ENCODE measurements at regions not wholly inside any gene's neighbourhood (a gene's known extent, or its start where the extent isn't known, plus 50 kb on each side); places are given as distances from the start of the nearest gene placed in this dataset.
"Not testable (repeated sequence)": the region's sequence is repeated elsewhere in the genome, so short reads cannot be mapped to it uniquely, and the experiment has no call there.

- no peak overlapping the region for H3K9ac ChIP-seq (ENCODE audit: low read depth, low read length, poor library complexity, severe bottlenecking)
- H3K9me3 ChIP-seq (ENCODE audit: insufficient read depth, low read depth, low read length) = no peaks in the 10 kb centered on the region
- H3K9me2 ChIP-seq (replicated peaks; ENCODE audit: low read depth, low read length) = no peaks in the 10 kb centered on the region
- H3K4me3 ChIP-seq (ENCODE audit: low read length, poor library complexity, severe bottlenecking) = no peak overlapping the region
- H3K4me2 ChIP-seq (ENCODE audit: low read depth, low read length, poor library complexity, severe bottlenecking) = no peak overlapping the region
- TF ChIP-seq EZH2phosphoT487 (IDR thresholded peaks at IDR 0.05; ENCODE audit: borderline replicate concordance) (no peak), CTCF (conservative IDR thresholded peaks at IDR 0.05; ENCODE audit: low read length) (no peak)
- H3K4me1 ChIP-seq (ENCODE audit: insufficient read depth, low read length, poor library complexity, severe bottlenecking) = no peaks in the 10 kb centered on the region
- no peaks in the 10 kb centered on the region for H3K36me3 ChIP-seq (ENCODE audit: insufficient read depth, low read length)
- no peaks in the 10 kb centered on the region for H3K27me3 ChIP-seq (ENCODE audit: insufficient read depth, low read length, poor library complexity, severe bottlenecking)
- H3K79me2 ChIP-seq (ENCODE audit: insufficient read depth, low read length) = no peaks in the 10 kb centered on the region
- no peak overlapping the region for H2AFZ ChIP-seq (ENCODE audit: low read length)
- no peaks in the 10 kb centered on the region for H3F3A ChIP-seq (ENCODE audit: low read depth)
- H4K20me1 ChIP-seq (ENCODE audit: insufficient read depth, low read length, poor library complexity, severe bottlenecking) = no peaks in the 10 kb centered on the region
Measured at GRCh38 chr20:55934146-55934545, 71.2 kb downstream of the CBLN4 start.

GRCh38 chr20:55930876-55931275 lies 74.4 kb downstream of the CBLN4 start:
- H3F3A ChIP-seq (ENCODE audit: low read depth); H3K4me1 ChIP-seq (ENCODE audit: insufficient read depth, low read length, poor library complexity, severe bottlenecking); H2AFZ ChIP-seq (ENCODE audit: low read length); H3K4me3 ChIP-seq (ENCODE audit: low read length, poor library complexity, severe bottlenecking); H3K79me2 ChIP-seq (ENCODE audit: insufficient read depth, low read length); H3K9me2 ChIP-seq (replicated peaks; ENCODE audit: low read depth, low read length); H3K9me3 ChIP-seq (ENCODE audit: insufficient read depth, low read depth, low read length); H3K27me3 ChIP-seq (ENCODE audit: insufficient read depth, low read length, poor library complexity, severe bottlenecking); H3K4me2 ChIP-seq (ENCODE audit: low read depth, low read length, poor library complexity, severe bottlenecking); H4K20me1 ChIP-seq (ENCODE audit: insufficient read depth, low read length, poor library complexity, severe bottlenecking); H3K36me3 ChIP-seq (ENCODE audit: insufficient read depth, low read length); H3K9ac ChIP-seq (ENCODE audit: low read depth, low read length, poor library complexity, severe bottlenecking): not testable (repeated sequence)

GRCh38 chr20:55928266-55928665 lies 77.1 kb downstream of the CBLN4 start:
- no peak overlapping the region for H3K4me3 ChIP-seq (ENCODE audit: low read length, poor library complexity, severe bottlenecking)
- no peaks in the 10 kb centered on the region for H4K20me1 ChIP-seq (ENCODE audit: insufficient read depth, low read length, poor library complexity, severe bottlenecking)
- H3K36me3 ChIP-seq (ENCODE audit: insufficient read depth, low read length) = no peaks in the 10 kb centered on the region
- H3K9me2 ChIP-seq (replicated peaks; ENCODE audit: low read depth, low read length) = no peaks in the 10 kb centered on the region
- H3K4me1 ChIP-seq (ENCODE audit: insufficient read depth, low read length, poor library complexity, severe bottlenecking) = no peaks in the 10 kb centered on the region
- H3K27me3 ChIP-seq (ENCODE audit: insufficient read depth, low read length, poor library complexity, severe bottlenecking) = no peaks in the 10 kb centered on the region
- no peak overlapping the region for H3K4me2 ChIP-seq (ENCODE audit: low read depth, low read length, poor library complexity, severe bottlenecking)
- no peaks in the 10 kb centered on the region for H3F3A ChIP-seq (ENCODE audit: low read depth)
- H3K9me3 ChIP-seq (ENCODE audit: insufficient read depth, low read depth, low read length) = no peaks in the 10 kb centered on the region
- H2AFZ ChIP-seq (ENCODE audit: low read length) = no peak overlapping the region
- H3K9ac ChIP-seq (ENCODE audit: low read depth, low read length, poor library complexity, severe bottlenecking) = no peak overlapping the region
- H3K79me2 ChIP-seq (ENCODE audit: insufficient read depth, low read length) = no peaks in the 10 kb centered on the region
- TF ChIP-seq CTCF (conservative IDR thresholded peaks at IDR 0.05; ENCODE audit: low read length) = no peak
- TF ChIP-seq EZH2phosphoT487 (IDR thresholded peaks at IDR 0.05; ENCODE audit: borderline replicate concordance) = no peak

- Histone ChIP-seq H4K20me1 (ENCODE audit: insufficient read depth, low read length, poor library complexity, severe bottlenecking) (no peaks in the 10 kb centered on the region), H3K9ac (ENCODE audit: low read depth, low read length, poor library complexity, severe bottlenecking) (no peak overlapping the region), H3K79me2 (ENCODE audit: insufficient read depth, low read length) (no peaks in the 10 kb centered on the region), H3K4me2 (ENCODE audit: low read depth, low read length, poor library complexity, severe bottlenecking) (no peak overlapping the region), H3F3A (ENCODE audit: low read depth) (no peaks in the 10 kb centered on the region), H3K9me3 (ENCODE audit: insufficient read depth, low read depth, low read length) (peaks cover 3% of the 10 kb centered on the region; the same call in 1 of the 2 replicates), H3K27me3 (ENCODE audit: insufficient read depth, low read length, poor library complexity, severe bottlenecking) (no peaks in the 10 kb centered on the region), H3K4me3 (ENCODE audit: low read length, poor library complexity, severe bottlenecking) (no peak overlapping the region), H2AFZ (ENCODE audit: low read length) (no peak overlapping the region), H3K36me3 (ENCODE audit: insufficient read depth, low read length) (no peaks in the 10 kb centered on the region), H3K4me1 (ENCODE audit: insufficient read depth, low read length, poor library complexity, severe bottlenecking) (no peaks in the 10 kb centered on the region), H3K9me2 (replicated peaks; ENCODE audit: low read depth, low read length) (no peaks in the 10 kb centered on the region)
- TF ChIP-seq EZH2phosphoT487 (IDR thresholded peaks at IDR 0.05; ENCODE audit: borderline replicate concordance) = no peak
- no peak for TF ChIP-seq CTCF (conservative IDR thresholded peaks at IDR 0.05; ENCODE audit: low read length)
Measured at GRCh38 chr20:55919956-55920355, 85.4 kb downstream of the CBLN4 start.
